Upper lobe of right lung (tissue), 1 donor: ENCODE measurements at regions not wholly inside any gene's neighbourhood (a gene's known extent, or its start where the extent isn't known, plus 50 kb on each side); places are given as distances from the start of the nearest gene placed in this dataset.
"Not testable (repeated sequence)": the region's sequence is repeated elsewhere in the genome, so short reads cannot be mapped to it uniquely, and the experiment has no call there.

Experiments
- ATAC-seq: fragments of 200-7000 bp; cut with Tn5 transposase; one replicate; pipeline ENCODE4 v1.9.1; 2020; ENCODE audit warnings: mild to moderate bottlenecking, moderate library complexity
- DNase-seq: peaks from one replicate; pipeline ENCODE4 v3.0.0-alpha.2; 2020
- H3K27ac ChIP-seq: fragments of 200-600 bp; one replicate; pipeline ENCODE4 v1.8.0; 2022
- H3K27me3 ChIP-seq: fragments of 200-600 bp; one replicate; pipeline ENCODE4 v1.8.0; 2022; ENCODE audit warnings: mild to moderate bottlenecking
- H3K36me3 ChIP-seq: fragments of 200-600 bp; one replicate; pipeline ENCODE4 v1.8.0; 2022
- H3K4me1 ChIP-seq: fragments of 200-600 bp; one replicate; pipeline ENCODE4 v1.8.0; 2022
- H3K4me3 ChIP-seq: fragments of 200-600 bp; one replicate; pipeline ENCODE4 v1.8.0; 2022; ENCODE audit warnings: mild to moderate bottlenecking
- H3K9me3 ChIP-seq: fragments of 200-600 bp; one replicate; pipeline ENCODE4 v1.8.0; 2022
- intact Hi-C: fragments of 100-400 bp; cut with DNase I; formaldehyde crosslinking; loops from one replicate; pipeline ENCODE4 v1.11.0; 2022
- TF ChIP-seq, protein P1 (sequence below): fragments of 200-600 bp; IDR thresholded peaks from one replicate; pipeline ENCODE4 v1.8.0; 2022; ENCODE audit warnings: antibody characterized with exemption
- donor health status: DM: no; HTN: yes; CAD: no; lungs with severe emphysema.

DNA sequence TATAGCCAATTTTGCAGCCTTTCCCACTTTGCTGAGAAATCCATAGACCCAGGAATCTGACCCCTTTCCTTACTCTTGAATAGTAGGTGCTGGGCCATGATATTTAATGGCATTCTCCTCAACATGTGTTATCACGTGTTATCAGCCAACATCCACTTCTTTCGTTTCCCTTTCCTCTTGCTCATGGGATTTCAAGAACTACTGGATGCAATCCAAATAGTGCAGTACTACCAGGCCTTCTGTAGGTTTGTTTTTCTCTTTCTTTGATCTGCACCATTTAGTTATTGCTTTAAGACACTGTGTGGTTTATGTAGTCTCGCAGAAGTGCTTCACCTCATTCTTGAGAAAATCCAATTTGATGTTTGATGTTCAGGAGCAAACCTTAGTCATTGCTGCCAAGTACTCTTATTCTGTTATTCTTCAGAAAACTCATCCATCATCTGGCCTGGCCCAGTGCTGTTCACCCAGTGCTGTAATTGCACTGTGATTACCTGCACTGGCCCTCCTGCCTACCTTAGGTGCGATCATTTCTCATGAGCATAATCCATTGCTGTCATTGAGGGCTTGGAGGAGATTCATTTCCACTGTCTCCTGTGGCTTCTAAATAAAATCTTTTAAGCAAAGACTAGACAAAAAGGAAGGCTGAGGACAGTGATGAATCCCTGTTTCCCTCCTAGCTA lies 315.3 kb downstream of the BMPER start:
- Histone ChIP-seq H3K4me1 (no peaks in the 10 kb centered on the region), H3K27ac (no peak overlapping the region), H3K9me3 (no peaks in the 10 kb centered on the region), H3K4me3 (no peak overlapping the region), H3K36me3 (no peaks in the 10 kb centered on the region), H3K27me3 (no peaks in the 10 kb centered on the region)
- ATAC-seq: no peak
- TF ChIP-seq, protein P1, sequence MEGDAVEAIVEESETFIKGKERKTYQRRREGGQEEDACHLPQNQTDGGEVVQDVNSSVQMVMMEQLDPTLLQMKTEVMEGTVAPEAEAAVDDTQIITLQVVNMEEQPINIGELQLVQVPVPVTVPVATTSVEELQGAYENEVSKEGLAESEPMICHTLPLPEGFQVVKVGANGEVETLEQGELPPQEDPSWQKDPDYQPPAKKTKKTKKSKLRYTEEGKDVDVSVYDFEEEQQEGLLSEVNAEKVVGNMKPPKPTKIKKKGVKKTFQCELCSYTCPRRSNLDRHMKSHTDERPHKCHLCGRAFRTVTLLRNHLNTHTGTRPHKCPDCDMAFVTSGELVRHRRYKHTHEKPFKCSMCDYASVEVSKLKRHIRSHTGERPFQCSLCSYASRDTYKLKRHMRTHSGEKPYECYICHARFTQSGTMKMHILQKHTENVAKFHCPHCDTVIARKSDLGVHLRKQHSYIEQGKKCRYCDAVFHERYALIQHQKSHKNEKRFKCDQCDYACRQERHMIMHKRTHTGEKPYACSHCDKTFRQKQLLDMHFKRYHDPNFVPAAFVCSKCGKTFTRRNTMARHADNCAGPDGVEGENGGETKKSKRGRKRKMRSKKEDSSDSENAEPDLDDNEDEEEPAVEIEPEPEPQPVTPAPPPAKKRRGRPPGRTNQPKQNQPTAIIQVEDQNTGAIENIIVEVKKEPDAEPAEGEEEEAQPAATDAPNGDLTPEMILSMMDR: no peak
- intact Hi-C loops: no loop called here
- no peak for DNase-seq

DNA sequence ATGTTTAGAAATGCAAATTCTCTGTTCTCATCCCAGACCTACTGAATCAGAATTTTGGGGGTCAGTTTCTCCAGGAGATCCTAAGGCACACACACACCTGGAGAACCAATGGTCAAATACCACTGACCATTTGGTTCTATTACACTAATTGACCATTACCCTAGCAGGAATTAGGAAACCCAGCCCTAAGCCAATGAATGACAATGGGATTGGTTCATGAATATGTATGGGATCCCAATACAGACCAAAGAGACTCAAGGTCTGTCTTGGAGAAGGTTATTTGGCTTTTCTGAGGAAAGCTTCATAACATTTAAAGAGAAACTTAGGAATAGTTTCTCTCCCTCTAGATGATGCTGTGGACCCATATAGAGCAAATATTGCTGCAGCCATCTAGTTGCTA lies 317.0 kb downstream of the BMPER start:
- no peaks in the 10 kb centered on the region for H3K27me3 ChIP-seq

GRCh38 chr7:34222722-34223121 lies 317.4 kb downstream of the BMPER start:
- no peak overlapping the region for H3K27ac ChIP-seq
- TF ChIP-seq, protein P1: no peak
- ATAC-seq (peak; percentile 40), DNase-seq (no peak)
- H3K9me3 ChIP-seq: no peaks in the 10 kb centered on the region
- no peaks in the 10 kb centered on the region for H3K27me3 ChIP-seq
- no peaks in the 10 kb centered on the region for H3K4me1 ChIP-seq
- intact Hi-C loops: no loop called here
- no peaks in the 10 kb centered on the region for H3K36me3 ChIP-seq
- H3K4me3 ChIP-seq: no peak overlapping the region

More for the DNA sequence above, 317.0 kb downstream of the BMPER start:
- H3K4me3 ChIP-seq: no peak overlapping the region
- intact Hi-C loops: no loop called here
- no peaks in the 10 kb centered on the region for H3K4me1 ChIP-seq
- TF ChIP-seq, protein P1: no peak
- no peak overlapping the region for H3K27ac ChIP-seq
- H3K36me3 ChIP-seq: no peaks in the 10 kb centered on the region
- DNase-seq (no peak), ATAC-seq (no peak)
- H3K9me3 ChIP-seq: no peaks in the 10 kb centered on the region

DNA sequence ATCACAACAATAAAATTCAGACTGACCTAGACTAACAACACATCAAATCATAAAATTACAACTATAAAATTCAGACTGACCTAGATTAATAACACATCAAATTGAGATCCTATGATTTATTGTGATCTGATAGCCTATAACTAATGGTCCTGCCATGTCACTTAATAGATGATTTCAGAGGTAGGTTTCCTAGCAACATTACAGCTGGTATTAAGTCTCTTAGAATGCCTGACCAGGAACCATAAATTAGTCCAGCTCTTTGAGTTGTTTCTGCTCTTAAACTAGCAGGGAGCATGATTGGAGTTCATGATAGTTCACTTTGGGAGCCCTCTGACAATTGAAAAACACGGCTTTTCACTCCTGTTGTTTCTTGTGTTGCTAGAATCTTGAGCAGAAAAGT lies 318.9 kb downstream of the BMPER start:
- H3K9me3 ChIP-seq: no peaks in the 10 kb centered on the region
- no peaks in the 10 kb centered on the region for H3K36me3 ChIP-seq
- H3K4me1 ChIP-seq: no peaks in the 10 kb centered on the region
- DNase-seq (no peak), ATAC-seq (no peak)
- intact Hi-C loops: no loop called here
- H3K4me3 ChIP-seq: no peak overlapping the region
- H3K27ac ChIP-seq: no peak overlapping the region
- no peaks in the 10 kb centered on the region for H3K27me3 ChIP-seq
- TF ChIP-seq, protein P1: no peak

- DNase-seq: no peak
- no peak overlapping the region for H3K27ac ChIP-seq
- intact Hi-C loops: no loop called here
- H3K27me3 ChIP-seq: no peaks in the 10 kb centered on the region
- TF ChIP-seq, protein P1: no peak
- H3K4me3 ChIP-seq: no peak overlapping the region
- no peaks in the 10 kb centered on the region for H3K9me3 ChIP-seq
- no peaks in the 10 kb centered on the region for H3K36me3 ChIP-seq
- no peak for ATAC-seq
- no peaks in the 10 kb centered on the region for H3K4me1 ChIP-seq
These were observed 319.9 kb downstream of the BMPER start for GRCh38 chr7:34225193-34225592.

DNA sequence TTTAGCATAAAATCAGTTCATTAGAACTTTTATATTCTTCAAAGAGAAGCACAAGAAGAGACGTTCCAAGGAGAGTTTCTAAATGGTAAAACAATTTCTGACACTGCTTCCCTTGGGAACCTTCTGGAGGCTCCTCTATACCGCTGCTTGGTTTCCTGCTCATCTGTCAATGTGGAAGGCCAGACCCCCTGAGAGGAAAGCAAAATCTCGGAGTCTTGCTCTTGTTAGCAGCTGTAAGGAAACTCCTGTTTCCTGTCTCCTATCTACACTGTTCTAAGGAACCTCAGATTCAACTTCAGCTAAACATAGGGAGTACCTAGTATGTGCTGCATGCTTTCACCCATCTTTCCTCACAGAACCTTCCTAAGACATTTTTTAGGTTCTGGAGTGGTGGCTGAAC lies 322.2 kb downstream of the BMPER start:
- intact Hi-C loops: no loop called here
- DNase-seq: no peak
- no peaks in the 10 kb centered on the region for H3K4me1 ChIP-seq
- no peaks in the 10 kb centered on the region for H3K27me3 ChIP-seq
- no peak for ATAC-seq
- no peak overlapping the region for H3K4me3 ChIP-seq
- H3K9me3 ChIP-seq: no peaks in the 10 kb centered on the region
- no peak overlapping the region for H3K27ac ChIP-seq
- H3K36me3 ChIP-seq: no peaks in the 10 kb centered on the region
- TF ChIP-seq, protein P1: no peak

DNA sequence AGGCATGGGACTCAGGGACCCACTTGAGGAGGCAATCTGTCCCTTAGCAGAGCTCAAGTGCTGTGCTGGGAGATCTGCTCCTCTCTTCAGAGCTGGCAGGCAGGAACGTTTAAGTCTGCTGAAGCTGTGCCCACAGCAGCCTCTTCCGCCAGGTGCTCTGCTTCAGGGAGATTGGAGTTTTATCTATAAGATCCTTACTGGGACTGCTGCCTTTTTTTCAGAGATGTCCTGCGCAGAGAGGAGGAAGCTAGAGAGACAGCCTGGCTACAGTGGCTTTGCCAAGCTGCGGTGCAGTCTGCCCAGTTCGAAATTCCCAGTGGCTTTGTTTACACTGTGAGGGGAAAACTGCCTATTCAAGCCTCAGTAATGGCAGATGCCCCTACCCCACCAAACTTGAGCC lies 329.8 kb downstream of the BMPER start:
- H3K4me3 ChIP-seq, H3K4me1 ChIP-seq, H3K36me3 ChIP-seq, ATAC-seq, DNase-seq, H3K9me3 ChIP-seq, intact Hi-C loops, H3K27ac ChIP-seq, H3K27me3 ChIP-seq: not testable (repeated sequence)
